ENCODE measurements at regions not wholly inside any gene's neighbourhood (a gene's known extent, or its start where the extent isn't known, plus 50 kb on each side); places are given as distances from the start of the nearest gene placed in this dataset.
"Not testable (repeated sequence)": the region's sequence is repeated elsewhere in the genome, so short reads cannot be mapped to it uniquely, and the experiment has no call there.

GRCh38 chr3:87710511-87710910 is 348.3 kb downstream of the CGGBP1 start:
- Mint-ChIP-seq H3K9me3 (no peaks in the 10 kb centered on the region), H3K27me3 (no peaks in the 10 kb centered on the region), H3K4me1 (no peaks in the 10 kb centered on the region), H3K27ac (no peak overlapping the region), H3K36me3 (ENCODE audit: low read depth) (no peaks in the 10 kb centered on the region), H3K4me3 (no peak overlapping the region)
- ChIA-PET POLR2A (no interaction called here), CTCF (no interaction called here)
- DNase-seq, result no peak

GRCh38 chr3:87710028-87710427 is 348.8 kb downstream of the CGGBP1 start:
- H3K9me3 Mint-ChIP-seq, result no peaks in the 10 kb centered on the region
- POLR2A ChIA-PET, result no interaction called here
- DNase-seq, result no peak
- CTCF ChIA-PET, result no interaction called here
- H3K27me3 Mint-ChIP-seq, result no peaks in the 10 kb centered on the region
- H3K4me3 Mint-ChIP-seq, result no peak overlapping the region
- no peak overlapping the region for H3K27ac Mint-ChIP-seq
- H3K4me1 Mint-ChIP-seq, result no peaks in the 10 kb centered on the region
- no peaks in the 10 kb centered on the region for H3K36me3 Mint-ChIP-seq (ENCODE audit: low read depth)

GRCh38 chr3:87706176-87706575 is 352.6 kb downstream of the CGGBP1 start:
- no peak overlapping the region for H3K4me3 Mint-ChIP-seq
- POLR2A ChIA-PET, result no interaction called here

GRCh38 chr3:87702600-87702999 is 356.2 kb downstream of the CGGBP1 start:
- Mint-ChIP-seq H3K27me3 (no peaks in the 10 kb centered on the region), H3K9me3 (no peaks in the 10 kb centered on the region), H3K4me3 (no peak overlapping the region), H3K4me1 (no peaks in the 10 kb centered on the region), H3K27ac (no peak overlapping the region), H3K36me3 (ENCODE audit: low read depth) (no peaks in the 10 kb centered on the region)
- ChIA-PET POLR2A (no interaction called here), CTCF (no interaction called here)
- DNase-seq, result no peak

More at GRCh38 chr3:87706176-87706575, 352.6 kb downstream of the CGGBP1 start:
- Mint-ChIP-seq H3K36me3 (ENCODE audit: low read depth) (no peaks in the 10 kb centered on the region), H3K27me3 (no peaks in the 10 kb centered on the region), H3K9me3 (no peaks in the 10 kb centered on the region), H3K27ac (no peak overlapping the region), H3K4me1 (no peaks in the 10 kb centered on the region)
- DNase-seq, result no peak
- CTCF ChIA-PET, result no interaction called here

- Mint-ChIP-seq H3K27ac (no peak overlapping the region), H3K4me1 (no peaks in the 10 kb centered on the region), H3K27me3 (no peaks in the 10 kb centered on the region), H3K9me3 (no peaks in the 10 kb centered on the region), H3K4me3 (no peak overlapping the region), H3K36me3 (ENCODE audit: low read depth) (no peaks in the 10 kb centered on the region)
- no peak for DNase-seq
- CTCF ChIA-PET, result no interaction called here
- POLR2A ChIA-PET, result no interaction called here
These were observed 362.4 kb downstream of the CGGBP1 start for GRCh38 chr3:87696124-87697013.

GRCh38 chr3:87694678-87695077 is 364.1 kb downstream of the CGGBP1 start:
- Mint-ChIP-seq H3K27me3 (no peaks in the 10 kb centered on the region), H3K4me3 (no peak overlapping the region), H3K9me3 (no peaks in the 10 kb centered on the region), H3K4me1 (no peaks in the 10 kb centered on the region), H3K27ac (no peak overlapping the region), H3K36me3 (ENCODE audit: low read depth) (no peaks in the 10 kb centered on the region)
- CTCF ChIA-PET, result no interaction called here
- POLR2A ChIA-PET, result no interaction called here
- DNase-seq, result no peak

- ChIA-PET POLR2A (no interaction called here), CTCF (no interaction called here)
- Mint-ChIP-seq H3K9me3 (no peaks in the 10 kb centered on the region), H3K4me3 (no peak overlapping the region), H3K27me3 (no peaks in the 10 kb centered on the region), H3K36me3 (ENCODE audit: low read depth) (no peaks in the 10 kb centered on the region), H3K4me1 (no peaks in the 10 kb centered on the region), H3K27ac (no peak overlapping the region)
- no peak for DNase-seq
These were observed 367.7 kb downstream of the CGGBP1 start for GRCh38 chr3:87691109-87691508.

GRCh38 chr3:87678984-87679660 is 379.7 kb downstream of the CGGBP1 start:
- H3K36me3 Mint-ChIP-seq (ENCODE audit: low read depth); H3K4me1 Mint-ChIP-seq; H3K9me3 Mint-ChIP-seq; H3K27ac Mint-ChIP-seq; H3K27me3 Mint-ChIP-seq; H3K4me3 Mint-ChIP-seq; DNase-seq; POLR2A ChIA-PET; CTCF ChIA-PET: not testable (repeated sequence)

- Mint-ChIP-seq H3K4me1 (no peaks in the 10 kb centered on the region), H3K27ac (no peak overlapping the region), H3K27me3 (peaks cover 3% of the 10 kb centered on the region), H3K4me3 (no peak overlapping the region), H3K36me3 (ENCODE audit: low read depth) (no peaks in the 10 kb centered on the region), H3K9me3 (no peaks in the 10 kb centered on the region)
- CTCF ChIA-PET, result no interaction called here
- DNase-seq, result no peak
- POLR2A ChIA-PET, result no interaction called here
These were observed 384.2 kb downstream of the CGGBP1 start for GRCh38 chr3:87674397-87675161.

GRCh38 chr3:87673132-87673531 is 385.7 kb downstream of the CGGBP1 start:
- Mint-ChIP-seq H3K27ac (no peak overlapping the region), H3K27me3 (peaks cover 3% of the 10 kb centered on the region), H3K36me3 (ENCODE audit: low read depth) (no peaks in the 10 kb centered on the region), H3K4me3 (no peak overlapping the region), H3K9me3 (no peaks in the 10 kb centered on the region), H3K4me1 (no peaks in the 10 kb centered on the region)
- DNase-seq, result no peak
- ChIA-PET CTCF (no interaction called here), POLR2A (no interaction called here)

GRCh38 chr3:87654184-87654583 is 377.8 kb upstream of the POU1F1 start:
- ChIA-PET POLR2A (no interaction called here), CTCF (no interaction called here)
- H3K4me1 Mint-ChIP-seq, result no peaks in the 10 kb centered on the region
- H3K36me3 Mint-ChIP-seq (ENCODE audit: low read depth), result no peaks in the 10 kb centered on the region
- H3K27me3 Mint-ChIP-seq, result no peaks in the 10 kb centered on the region
- DNase-seq, result no peak
- no peak overlapping the region for H3K4me3 Mint-ChIP-seq
- H3K9me3 Mint-ChIP-seq, result no peaks in the 10 kb centered on the region
- H3K27ac Mint-ChIP-seq, result no peak overlapping the region

- POLR2A ChIA-PET; CTCF ChIA-PET; H3K4me3 Mint-ChIP-seq; H3K4me1 Mint-ChIP-seq; DNase-seq; H3K27ac Mint-ChIP-seq; H3K9me3 Mint-ChIP-seq; H3K36me3 Mint-ChIP-seq (ENCODE audit: low read depth); H3K27me3 Mint-ChIP-seq: not testable (repeated sequence)
These were observed 376.8 kb upstream of the POU1F1 start for GRCh38 chr3:87653138-87653537.

- Mint-ChIP-seq H3K4me3 (no peak overlapping the region), H3K9me3 (no peaks in the 10 kb centered on the region), H3K4me1 (no peaks in the 10 kb centered on the region), H3K27me3 (no peaks in the 10 kb centered on the region), H3K36me3 (ENCODE audit: low read depth) (no peaks in the 10 kb centered on the region), H3K27ac (no peak overlapping the region)
- POLR2A ChIA-PET, result no interaction called here
- CTCF ChIA-PET, result no interaction called here
- DNase-seq, result no peak
These were observed 358.0 kb upstream of the POU1F1 start for GRCh38 chr3:87634426-87634825.

Measured in activated CD4-positive, alpha-beta memory T cell treated with anti-CD3 and anti-CD28 coated beads, Interleukin-2, amount 10 ng/mL, durations not matched to agents 7 days and 5 days (primary cell).